GM12872 (cell line): ENCODE measurements at regions not wholly inside any gene's neighbourhood (a gene's known extent, or its start where the extent isn't known, plus 50 kb on each side); places are given as distances from the start of the nearest gene placed in this dataset.

Source experiments
- TF ChIP-seq, protein P1 (sequence below): IDR thresholded peaks from 3 replicates; pipeline ENCODE4 v1.5.1; 2011; ENCODE audit warnings: low read depth, mild to moderate bottlenecking, low read length, moderate library complexity; ENCODE audit not compliant: insufficient read depth

DNA sequence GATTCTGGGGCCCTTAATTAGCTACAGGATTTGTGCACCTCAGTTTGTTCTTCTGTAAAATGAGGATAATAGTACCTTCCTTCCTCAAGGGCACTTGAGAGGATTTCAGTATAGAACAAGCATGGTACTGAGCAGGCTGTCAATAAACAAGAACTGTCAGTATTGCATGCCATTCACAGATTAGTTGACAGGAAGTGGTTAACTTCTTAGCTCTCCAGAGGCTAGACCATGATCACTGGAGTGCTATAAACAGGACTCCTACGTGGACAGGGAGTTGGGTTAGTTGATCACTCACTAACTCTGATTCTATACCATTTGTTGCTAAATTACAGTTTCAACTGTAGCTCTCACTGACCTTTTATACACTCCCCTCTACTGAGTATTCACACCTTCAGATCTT, 126.2 kb upstream of the DAB1 start:
- TF ChIP-seq, protein P1, sequence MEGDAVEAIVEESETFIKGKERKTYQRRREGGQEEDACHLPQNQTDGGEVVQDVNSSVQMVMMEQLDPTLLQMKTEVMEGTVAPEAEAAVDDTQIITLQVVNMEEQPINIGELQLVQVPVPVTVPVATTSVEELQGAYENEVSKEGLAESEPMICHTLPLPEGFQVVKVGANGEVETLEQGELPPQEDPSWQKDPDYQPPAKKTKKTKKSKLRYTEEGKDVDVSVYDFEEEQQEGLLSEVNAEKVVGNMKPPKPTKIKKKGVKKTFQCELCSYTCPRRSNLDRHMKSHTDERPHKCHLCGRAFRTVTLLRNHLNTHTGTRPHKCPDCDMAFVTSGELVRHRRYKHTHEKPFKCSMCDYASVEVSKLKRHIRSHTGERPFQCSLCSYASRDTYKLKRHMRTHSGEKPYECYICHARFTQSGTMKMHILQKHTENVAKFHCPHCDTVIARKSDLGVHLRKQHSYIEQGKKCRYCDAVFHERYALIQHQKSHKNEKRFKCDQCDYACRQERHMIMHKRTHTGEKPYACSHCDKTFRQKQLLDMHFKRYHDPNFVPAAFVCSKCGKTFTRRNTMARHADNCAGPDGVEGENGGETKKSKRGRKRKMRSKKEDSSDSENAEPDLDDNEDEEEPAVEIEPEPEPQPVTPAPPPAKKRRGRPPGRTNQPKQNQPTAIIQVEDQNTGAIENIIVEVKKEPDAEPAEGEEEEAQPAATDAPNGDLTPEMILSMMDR: no peak

DNA sequence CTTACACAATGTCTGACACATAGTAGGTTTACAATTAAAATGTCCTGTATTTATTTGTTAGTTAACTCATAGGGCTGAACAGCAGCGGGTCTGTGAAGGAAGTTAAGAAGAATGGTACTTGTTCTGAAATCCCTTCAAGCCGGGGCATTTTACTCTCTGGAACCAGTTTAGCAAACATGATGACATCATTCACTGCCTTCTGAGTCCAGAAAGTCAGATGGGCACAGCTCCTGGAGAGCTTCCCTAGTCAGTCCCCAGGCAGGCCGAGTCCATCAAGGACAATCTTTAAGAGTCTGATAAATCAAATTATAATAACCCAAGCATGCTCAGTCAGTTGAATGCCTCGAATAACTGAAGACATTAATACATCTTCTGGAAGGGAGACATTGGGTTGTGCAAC, 125.4 kb upstream of the DAB1 start:
- TF ChIP-seq, protein P1: no peak

DNA sequence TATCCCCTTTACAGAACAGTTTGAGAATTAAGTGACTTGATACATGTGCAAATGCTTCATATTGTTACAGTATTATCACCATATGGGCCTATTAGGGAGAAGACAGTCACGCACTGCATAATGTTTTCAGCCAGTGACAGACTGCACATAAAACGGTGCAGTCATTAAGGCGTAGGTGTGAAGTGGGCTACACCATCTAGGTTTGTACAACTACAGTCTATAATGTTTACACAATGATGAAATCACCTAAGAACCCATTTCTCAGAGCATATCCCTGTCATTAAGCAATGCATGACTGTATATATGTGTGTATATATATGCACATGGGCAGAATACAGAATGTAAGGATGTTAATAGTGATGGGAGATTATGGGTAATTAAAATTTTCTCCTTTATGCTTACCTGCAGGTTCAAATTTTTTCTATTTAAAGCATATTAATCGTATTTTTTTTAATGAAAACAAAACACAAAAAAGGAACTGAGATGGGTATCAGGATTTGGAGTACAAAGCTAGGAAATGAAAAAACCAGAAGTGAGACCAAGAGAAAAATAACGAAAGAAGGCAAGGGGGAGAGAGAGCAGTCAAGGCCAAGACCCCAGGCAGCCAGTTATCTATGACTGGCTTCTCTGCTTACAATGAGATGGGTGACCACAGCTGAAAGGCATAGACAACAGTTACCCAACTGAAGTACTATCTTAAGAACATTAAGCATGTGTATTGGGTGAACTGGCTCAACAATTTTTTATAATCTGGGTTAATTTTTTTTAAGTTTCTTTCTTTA, 122.9 kb upstream of the DAB1 start:
- TF ChIP-seq, protein P1: no peak

DNA sequence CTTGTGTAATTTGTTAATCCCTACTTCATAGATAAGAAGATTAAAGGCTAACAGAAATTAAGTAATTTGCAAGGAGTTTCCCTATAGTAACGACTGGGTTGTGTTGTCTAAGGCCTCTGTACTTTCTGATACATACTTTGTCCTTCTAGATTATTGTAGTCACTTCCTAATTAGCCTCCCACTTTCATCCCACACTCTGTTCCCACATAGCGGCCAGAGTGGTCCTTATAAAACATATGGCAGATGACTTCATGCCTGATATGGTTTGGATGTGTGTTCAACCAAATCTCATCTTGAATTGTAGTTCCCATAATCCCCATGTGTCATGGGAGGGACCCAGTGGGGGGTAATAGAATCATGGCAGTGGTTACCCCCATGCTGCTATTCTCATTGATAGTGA, 120.5 kb upstream of the DAB1 start:
- TF ChIP-seq, protein P1: no peak

DNA sequence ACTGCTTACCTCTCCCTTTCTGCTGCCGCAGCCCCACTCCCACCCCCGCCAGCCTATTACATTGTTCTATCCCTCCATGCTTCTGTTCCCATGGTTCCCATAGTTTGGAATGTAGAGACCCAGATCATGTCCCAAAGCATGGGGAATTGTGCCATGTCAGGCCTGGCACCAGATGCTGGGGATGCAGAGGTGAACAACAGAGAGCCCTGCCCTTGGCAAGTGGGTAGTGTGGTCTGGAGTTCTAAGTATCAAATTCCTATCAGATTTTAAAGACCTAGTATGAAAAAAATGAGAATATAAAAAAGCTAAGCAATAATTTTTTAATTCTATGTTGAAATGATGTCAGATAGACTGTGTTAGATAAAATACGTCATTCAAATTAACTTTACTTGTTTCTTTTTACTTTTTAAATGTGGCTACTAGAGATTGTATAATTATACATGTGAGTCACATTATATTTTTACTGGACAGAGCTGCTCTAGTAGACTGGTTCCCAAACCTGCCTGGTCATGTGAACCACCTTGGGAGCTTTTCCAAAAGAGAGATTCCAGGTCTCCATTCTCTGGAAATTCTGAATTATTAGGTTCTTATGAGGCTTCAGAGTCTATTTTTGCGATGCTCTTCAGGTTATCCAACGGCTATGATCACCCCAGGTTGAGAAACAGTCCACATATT, 113.0 kb upstream of the DAB1 start:
- TF ChIP-seq, protein P1: no peak

DNA sequence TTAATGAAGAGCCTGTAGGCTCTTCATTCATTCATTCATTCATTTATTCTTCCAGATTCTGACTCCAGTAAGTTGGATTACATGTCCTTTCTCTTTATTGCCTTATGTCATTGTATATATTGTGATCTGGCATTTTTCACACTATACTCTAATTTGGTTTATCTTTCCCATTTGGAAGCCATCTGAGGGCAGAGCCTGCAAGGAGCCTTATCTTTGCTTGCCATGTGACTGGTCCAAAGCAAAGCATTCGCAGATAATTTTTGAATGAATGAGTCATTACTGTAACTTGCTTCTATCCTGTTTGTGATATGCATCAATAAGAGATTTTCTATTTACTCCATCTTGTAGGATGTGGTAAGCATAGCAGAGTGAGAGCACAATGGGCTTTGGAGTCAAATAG, 108.4 kb upstream of the DAB1 start:
- TF ChIP-seq, protein P1: no peak

DNA sequence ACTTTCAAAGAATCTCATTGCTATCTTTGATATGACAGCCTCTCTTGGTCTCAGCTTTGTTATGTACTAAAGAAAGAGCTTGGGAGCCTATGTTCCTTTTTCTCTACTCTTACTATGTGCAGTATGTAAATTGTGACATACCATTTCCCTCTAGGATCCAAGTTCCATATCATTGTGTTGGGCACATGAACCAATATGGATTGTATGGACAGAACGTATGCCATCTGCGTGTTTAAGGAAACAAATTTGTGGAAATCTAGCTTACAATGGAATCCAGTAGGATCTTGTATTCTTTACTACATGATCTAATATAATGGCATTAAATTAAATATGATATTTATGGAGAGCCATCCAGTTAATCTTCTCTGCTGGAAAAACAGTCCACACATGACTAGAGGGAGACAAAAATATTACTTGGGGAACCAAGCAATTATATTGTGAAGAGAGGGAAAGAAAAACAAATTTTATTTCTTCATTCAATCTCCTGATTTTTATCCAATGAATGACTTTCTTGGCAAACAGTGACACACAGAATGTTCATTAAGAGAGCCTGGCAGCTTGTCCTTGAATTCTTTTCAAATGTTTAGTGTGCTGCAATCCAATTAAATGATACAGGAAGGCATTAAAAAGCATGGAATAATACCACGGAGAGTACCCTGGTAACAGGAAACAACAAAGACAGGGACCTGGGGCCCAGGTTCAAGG, 106.5 kb upstream of the DAB1 start:
- TF ChIP-seq, protein P1: no peak
